ENCODE measurements at regions not wholly inside any gene's neighbourhood (a gene's known extent, or its start where the extent isn't known, plus 50 kb on each side); places are given as distances from the start of the nearest gene placed in this dataset.

GRCh38 chr2:2754940-2755339 is 423.9 kb upstream of the MYT1L start:
- no peak for DNase-seq

GRCh38 chr2:2751715-2752315 is 420.7 kb upstream of the MYT1L start:
- no peak for DNase-seq

GRCh38 chr2:2750867-2751714 is 420.0 kb upstream of the MYT1L start:
- DNase-seq = no peak

DNA sequence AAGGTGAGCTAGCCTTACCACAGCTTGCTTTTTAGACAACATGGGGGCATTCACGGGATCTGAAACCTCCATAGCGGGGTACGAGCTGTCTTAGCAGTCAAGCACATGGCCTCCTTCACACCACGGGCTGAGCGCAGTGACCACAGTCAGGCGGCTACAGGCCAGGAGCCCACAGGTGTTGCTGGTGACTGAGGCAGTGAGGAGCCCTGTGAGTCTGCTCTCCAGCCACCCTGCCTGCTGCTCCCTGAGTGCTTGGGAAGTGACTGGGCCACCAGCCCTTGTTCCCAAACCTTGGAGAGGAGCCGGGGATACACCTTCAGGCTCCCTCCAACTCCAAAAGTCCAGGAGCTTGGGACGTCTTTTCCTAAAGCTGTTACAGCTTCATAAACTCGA is 418.1 kb upstream of the MYT1L start:
- no peak for DNase-seq

DNA sequence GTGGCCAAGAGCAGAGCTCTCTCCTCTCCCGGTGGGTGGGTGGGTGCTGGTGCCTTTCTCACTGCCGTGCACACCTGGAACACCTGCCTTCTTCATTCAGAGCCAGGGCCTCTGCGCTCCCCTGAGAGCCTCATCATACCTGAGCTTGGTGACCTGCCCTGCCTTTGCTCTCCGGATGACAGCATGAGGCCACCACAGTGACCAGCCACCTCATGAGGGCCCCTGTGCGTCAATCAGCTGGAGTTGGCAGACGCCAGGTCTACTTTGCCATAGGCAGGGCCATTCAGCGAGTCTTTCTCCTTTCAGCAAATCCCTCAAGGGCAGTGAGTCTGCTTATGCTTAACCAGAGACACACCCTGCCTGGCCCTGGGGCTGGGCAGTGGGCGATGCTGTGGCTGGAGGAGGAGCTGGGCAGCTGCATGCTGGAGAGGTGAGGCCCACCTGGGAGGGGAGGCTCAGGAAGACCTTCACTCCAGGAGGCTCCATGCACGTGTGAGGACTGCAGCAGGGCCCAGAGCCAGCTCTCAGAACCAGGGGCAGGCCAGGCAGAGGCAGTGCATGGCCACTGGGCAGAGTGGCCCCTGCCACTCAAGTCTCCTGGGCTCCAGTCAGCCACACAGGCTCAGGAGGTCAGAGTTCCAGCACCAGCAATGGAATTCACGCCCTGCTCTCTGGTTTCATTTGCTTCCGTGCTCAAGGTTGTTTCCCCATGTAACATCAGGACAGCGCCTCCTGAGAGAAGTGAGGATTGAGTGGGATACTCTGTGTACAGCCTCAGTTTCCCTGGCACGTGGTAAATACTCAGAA is 417.5 kb upstream of the MYT1L start:
- DNase-seq = no peak

- no peak for DNase-seq
These were observed 416.8 kb upstream of the MYT1L start for GRCh38 chr2:2747797-2748301.

GRCh38 chr2:2746731-2747130 is 415.7 kb upstream of the MYT1L start:
- no peak for DNase-seq

- no peak for DNase-seq
These were observed 414.1 kb upstream of the MYT1L start for GRCh38 chr2:2744958-2745715.

DNA sequence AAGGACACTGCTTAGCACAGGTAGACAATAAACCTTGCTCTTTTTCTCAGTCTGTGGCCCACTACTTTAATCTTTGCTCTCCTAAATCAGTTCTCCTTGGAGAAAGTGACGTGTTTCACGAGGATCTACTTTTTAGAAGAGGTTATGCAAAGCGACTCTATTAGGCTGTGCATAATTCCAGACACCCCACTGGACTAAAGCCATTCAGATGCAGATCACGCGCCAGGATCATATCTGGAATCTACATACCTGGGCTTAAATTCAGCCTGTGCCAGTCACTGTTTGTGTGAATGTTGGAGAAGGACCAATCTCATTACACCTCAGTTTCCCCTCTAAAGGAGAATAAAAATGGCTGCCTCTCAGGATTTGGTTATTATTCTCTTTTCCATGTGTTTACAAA is 413.0 kb upstream of the MYT1L start:
- no peak for DNase-seq

- DNase-seq = peak; percentile 59
These were observed 412.1 kb upstream of the MYT1L start for GRCh38 chr2:2743164-2743571.

DNA sequence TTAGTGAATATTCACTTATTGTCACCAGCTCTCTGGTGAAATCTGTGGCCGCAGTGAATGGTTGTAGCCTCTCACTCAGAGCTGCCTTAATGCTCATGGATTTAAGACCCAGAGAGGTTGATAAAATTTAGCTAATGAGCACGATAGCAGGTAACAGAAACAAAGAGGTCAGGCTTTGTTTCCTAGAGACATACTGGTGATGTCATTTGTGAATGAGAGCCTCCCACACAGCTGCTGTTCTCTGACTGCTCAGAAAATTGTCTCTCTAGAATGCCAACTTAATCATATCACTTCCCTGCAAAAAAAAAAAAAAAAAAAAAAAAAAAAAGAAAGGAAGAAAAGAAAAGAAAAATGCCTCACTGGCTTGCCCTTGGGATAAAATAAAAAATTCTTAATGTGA is 411.7 kb upstream of the MYT1L start:
- no peak for DNase-seq

GRCh38 chr2:2740238-2740775 is 409.2 kb upstream of the MYT1L start:
- DNase-seq = no peak

- DNase-seq = no peak
These were observed 408.2 kb upstream of the MYT1L start for GRCh38 chr2:2739231-2739795.

- DNase-seq = no peak
These were observed 407.6 kb upstream of the MYT1L start for GRCh38 chr2:2738684-2739083.

DNA sequence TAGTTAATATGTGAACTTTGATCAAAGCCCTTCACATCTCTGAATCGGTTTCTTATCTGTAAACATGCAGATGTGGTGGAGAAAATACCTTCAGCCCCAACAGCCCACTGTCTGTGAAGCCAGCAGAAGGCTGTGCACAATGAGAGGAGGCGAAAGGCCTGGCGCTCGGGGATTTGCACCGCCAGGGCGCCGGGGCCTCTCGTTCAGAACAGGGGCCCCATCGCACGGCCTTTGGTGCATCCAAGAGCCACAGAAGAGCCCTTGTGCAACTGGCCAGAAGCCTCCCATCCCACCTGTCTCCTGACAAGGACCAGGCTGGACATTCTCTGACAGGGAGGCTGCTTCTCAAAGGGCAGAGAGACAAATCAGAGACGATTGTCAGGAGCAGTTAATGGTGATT is 407.2 kb upstream of the MYT1L start:
- DNase-seq = no peak

DNA sequence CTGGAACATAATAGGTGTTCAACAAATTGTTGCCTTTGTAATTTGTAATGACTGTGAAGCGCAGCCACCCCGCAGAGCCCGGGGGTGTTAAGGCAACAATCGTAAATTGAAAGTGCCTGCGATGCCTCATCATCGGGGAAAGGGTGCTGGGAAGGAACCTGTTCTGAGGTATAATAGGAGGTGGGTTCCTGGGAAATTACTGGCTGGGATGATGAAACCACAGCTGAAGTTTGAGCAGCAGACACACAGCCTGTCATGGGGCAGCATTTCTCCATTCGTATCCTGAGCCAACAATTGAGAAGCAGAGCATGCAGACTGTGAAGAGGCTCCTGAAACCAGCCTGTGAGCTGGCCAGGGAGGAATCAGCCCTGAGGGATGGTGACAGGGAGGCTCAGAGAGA is 404.0 kb upstream of the MYT1L start:
- no peak for DNase-seq

- DNase-seq = no peak
These were observed 403.2 kb upstream of the MYT1L start for GRCh38 chr2:2734308-2734707.

DNA sequence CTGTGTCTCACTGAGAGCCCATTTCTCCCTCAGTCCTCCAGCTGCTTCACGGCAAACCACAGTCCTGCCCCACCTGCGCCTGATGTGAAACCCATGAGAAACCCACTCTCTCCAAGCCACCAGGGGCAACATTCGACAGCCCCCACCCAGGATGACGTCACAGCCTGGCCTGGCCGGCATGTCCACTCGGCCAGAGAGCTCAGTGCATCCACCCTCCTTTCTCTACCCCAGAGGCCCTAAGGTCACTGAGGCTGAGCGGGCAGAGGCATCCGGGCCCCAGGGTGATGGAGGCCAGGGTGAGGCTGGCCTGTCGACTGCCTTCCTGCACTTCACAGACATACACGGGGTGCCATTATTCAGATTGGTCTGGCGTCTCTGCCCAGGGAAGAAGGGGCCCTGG is 402.7 kb upstream of the MYT1L start:
- no peak for DNase-seq

DNA sequence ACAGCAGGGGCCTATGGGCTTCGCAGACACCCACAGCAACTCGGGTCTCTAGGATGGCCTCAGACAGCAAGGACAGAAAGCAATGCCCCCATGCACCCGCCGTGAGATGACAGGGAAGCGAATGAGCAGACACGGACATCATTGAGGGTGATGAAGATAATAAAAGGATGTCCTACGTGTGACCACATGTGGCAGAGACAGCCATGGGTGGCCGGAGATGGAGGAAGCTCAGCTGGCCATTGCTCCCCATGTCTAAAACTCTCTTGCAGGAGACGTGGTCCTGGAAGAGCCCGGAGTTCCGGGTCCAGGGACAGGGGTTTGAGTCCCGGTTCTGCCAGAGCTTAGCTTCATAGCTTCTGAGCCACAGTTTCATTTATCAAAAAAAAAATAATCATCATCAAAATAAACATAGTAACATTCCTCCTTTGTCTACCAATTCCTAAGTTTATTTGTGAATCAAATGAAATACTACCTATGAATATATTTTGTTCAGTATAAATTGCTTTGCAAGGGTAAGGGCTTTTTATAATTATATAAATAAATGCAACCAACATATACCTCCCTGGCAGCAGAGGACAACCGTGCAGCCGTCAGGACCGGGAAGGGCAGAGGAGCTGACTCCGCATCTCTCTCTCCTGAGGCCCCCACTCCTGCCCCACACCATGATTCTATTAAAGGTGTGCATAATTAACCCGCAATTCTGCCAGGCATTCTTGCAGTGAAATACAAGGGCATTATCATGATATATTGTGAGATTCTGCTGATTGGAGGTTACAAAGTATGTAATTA is 401.4 kb upstream of the MYT1L start:
- no peak for DNase-seq

- DNase-seq = no peak
These were observed 400.8 kb upstream of the MYT1L start for GRCh38 chr2:2731816-2732284.

All from right forelimb (tissue), 1 donor.